Progenitor cell of endocrine pancreas (in vitro differentiated cells): ENCODE measurements at regions not wholly inside any gene's neighbourhood (a gene's known extent, or its start where the extent isn't known, plus 50 kb on each side); places are given as distances from the start of the nearest gene placed in this dataset.

ENCODE experiments used
- DNase-seq: peaks from one replicate; pipeline ENCODE4 v3.0.0; 2021; ENCODE audit warnings: low spot score; ENCODE audit not compliant: unreplicated experiment
- H3K27ac Mint-ChIP-seq: 2 replicates; pipeline ENCODE4 v1.8.0; 2021; ENCODE audit warnings: mild to moderate bottlenecking, moderate library complexity, mixed read lengths
- H3K27me3 Mint-ChIP-seq: 2 replicates; pipeline ENCODE4 v1.8.0; 2021; ENCODE audit warnings: mixed read lengths
- H3K36me3 Mint-ChIP-seq: 2 replicates; pipeline ENCODE4 v1.8.0; 2022; ENCODE audit warnings: mixed read lengths; ENCODE audit not compliant: insufficient read depth
- H3K4me1 Mint-ChIP-seq: 2 replicates; pipeline ENCODE4 v1.8.0; 2021; ENCODE audit warnings: low read depth, mixed read lengths
- H3K4me3 Mint-ChIP-seq: 2 replicates; pipeline ENCODE4 v1.8.0; 2021; ENCODE audit warnings: low read depth, mild to moderate bottlenecking, moderate library complexity, mixed read lengths
- H3K9me3 Mint-ChIP-seq: 2 replicates; pipeline ENCODE4 v1.8.0; 2021; ENCODE audit warnings: low read depth, mixed read lengths
- TF ChIP-seq, protein P1 (sequence below): fragments of 200-600 bp; sonication (generic); IDR thresholded peaks from one replicate; pipeline ENCODE4 v1.5.0; 2021; ENCODE audit warnings: antibody characterized with exemption, mild to moderate bottlenecking; ENCODE audit not compliant: unreplicated experiment

GRCh38 chr3:148004331-148004730 lies 595.2 kb downstream of the ZIC1 start:
- Mint-ChIP-seq H3K9me3 (peaks cover under 1% of the 10 kb centered on the region), H3K27me3 (no peaks in the 10 kb centered on the region), H3K27ac (no peak overlapping the region), H3K4me1 (no peaks in the 10 kb centered on the region), H3K36me3 (no peaks in the 10 kb centered on the region), H3K4me3 (no peak overlapping the region)
- TF ChIP-seq, protein P1, sequence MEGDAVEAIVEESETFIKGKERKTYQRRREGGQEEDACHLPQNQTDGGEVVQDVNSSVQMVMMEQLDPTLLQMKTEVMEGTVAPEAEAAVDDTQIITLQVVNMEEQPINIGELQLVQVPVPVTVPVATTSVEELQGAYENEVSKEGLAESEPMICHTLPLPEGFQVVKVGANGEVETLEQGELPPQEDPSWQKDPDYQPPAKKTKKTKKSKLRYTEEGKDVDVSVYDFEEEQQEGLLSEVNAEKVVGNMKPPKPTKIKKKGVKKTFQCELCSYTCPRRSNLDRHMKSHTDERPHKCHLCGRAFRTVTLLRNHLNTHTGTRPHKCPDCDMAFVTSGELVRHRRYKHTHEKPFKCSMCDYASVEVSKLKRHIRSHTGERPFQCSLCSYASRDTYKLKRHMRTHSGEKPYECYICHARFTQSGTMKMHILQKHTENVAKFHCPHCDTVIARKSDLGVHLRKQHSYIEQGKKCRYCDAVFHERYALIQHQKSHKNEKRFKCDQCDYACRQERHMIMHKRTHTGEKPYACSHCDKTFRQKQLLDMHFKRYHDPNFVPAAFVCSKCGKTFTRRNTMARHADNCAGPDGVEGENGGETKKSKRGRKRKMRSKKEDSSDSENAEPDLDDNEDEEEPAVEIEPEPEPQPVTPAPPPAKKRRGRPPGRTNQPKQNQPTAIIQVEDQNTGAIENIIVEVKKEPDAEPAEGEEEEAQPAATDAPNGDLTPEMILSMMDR = no peak
- DNase-seq = no peak

- H3K27me3 Mint-ChIP-seq = no peaks in the 10 kb centered on the region
- no peaks in the 10 kb centered on the region for H3K4me1 Mint-ChIP-seq
- H3K27ac Mint-ChIP-seq = no peak overlapping the region
- H3K4me3 Mint-ChIP-seq = no peak overlapping the region
- DNase-seq = no peak
- H3K9me3 Mint-ChIP-seq = no peaks in the 10 kb centered on the region
- TF ChIP-seq, protein P1 = no peak
- no peaks in the 10 kb centered on the region for H3K36me3 Mint-ChIP-seq
Observed at GRCh38 chr3:148005456-148005855, 596.3 kb downstream of the ZIC1 start.

- H3K36me3 Mint-ChIP-seq = no peaks in the 10 kb centered on the region
- TF ChIP-seq, protein P1 = no peak
- no peak overlapping the region for H3K4me3 Mint-ChIP-seq
- no peak overlapping the region for H3K27ac Mint-ChIP-seq
- H3K4me1 Mint-ChIP-seq = no peaks in the 10 kb centered on the region
- DNase-seq = no peak
- no peaks in the 10 kb centered on the region for H3K9me3 Mint-ChIP-seq
- no peaks in the 10 kb centered on the region for H3K27me3 Mint-ChIP-seq
Observed at GRCh38 chr3:148006508-148006907, 597.3 kb downstream of the ZIC1 start.

- H3K36me3 Mint-ChIP-seq = no peaks in the 10 kb centered on the region
- TF ChIP-seq, protein P1 = no peak
- H3K4me3 Mint-ChIP-seq = no peak overlapping the region
- no peaks in the 10 kb centered on the region for H3K9me3 Mint-ChIP-seq
- no peak overlapping the region for H3K27ac Mint-ChIP-seq
- DNase-seq = no peak
- H3K27me3 Mint-ChIP-seq = no peaks in the 10 kb centered on the region
- H3K4me1 Mint-ChIP-seq = no peaks in the 10 kb centered on the region
Observed at GRCh38 chr3:148008591-148008990, 599.4 kb downstream of the ZIC1 start.

- H3K4me1 Mint-ChIP-seq = no peaks in the 10 kb centered on the region
- no peaks in the 10 kb centered on the region for H3K27me3 Mint-ChIP-seq
- TF ChIP-seq, protein P1 = no peak
- no peaks in the 10 kb centered on the region for H3K36me3 Mint-ChIP-seq
- H3K27ac Mint-ChIP-seq = no peak overlapping the region
- DNase-seq = no peak
- no peak overlapping the region for H3K4me3 Mint-ChIP-seq
- H3K9me3 Mint-ChIP-seq = peaks cover 18% of the 10 kb centered on the region
Observed at GRCh38 chr3:148020861-148021260, 611.7 kb downstream of the ZIC1 start.
